ENCODE measurements at regions not wholly inside any gene's neighbourhood (a gene's known extent, or its start where the extent isn't known, plus 50 kb on each side); places are given as distances from the start of the nearest gene placed in this dataset.

GRCh38 chr12:97713270-97713669 lies 250.7 kb downstream of the RMST start:
- no peak for TF ChIP-seq CTCF (IDR thresholded peaks at IDR 0.05)
- TF ChIP-seq POLR2A (IDR thresholded peaks at IDR 0.05): no peak

Data from adrenal gland (tissue), 5 donors.